Activated naive CD8-positive, alpha-beta T cell (primary cell): ENCODE measurements at regions not wholly inside any gene's neighbourhood (a gene's known extent, or its start where the extent isn't known, plus 50 kb on each side); places are given as distances from the start of the nearest gene placed in this dataset.

Experiments
- H3K27ac Mint-ChIP-seq: one replicate; pipeline ENCODE4 v1.8.0; 2021; ENCODE audit warnings: mixed read lengths
- H3K27me3 Mint-ChIP-seq: one replicate; pipeline ENCODE4 v1.8.0; 2021; ENCODE audit warnings: mixed read lengths
- H3K36me3 Mint-ChIP-seq: one replicate; pipeline ENCODE4 v1.8.0; 2021; ENCODE audit warnings: mixed read lengths
- H3K4me1 Mint-ChIP-seq: one replicate; pipeline ENCODE4 v1.8.0; 2021; ENCODE audit warnings: low read depth, mixed read lengths
- H3K4me3 Mint-ChIP-seq: one replicate; pipeline ENCODE4 v1.8.0; 2021; ENCODE audit warnings: mild to moderate bottlenecking, mixed read lengths
- H3K9me3 Mint-ChIP-seq: one replicate; pipeline ENCODE4 v1.8.0; 2021; ENCODE audit warnings: low read depth, mixed read lengths

- no peaks in the 10 kb centered on the region for H3K4me1 Mint-ChIP-seq
- H3K27ac Mint-ChIP-seq: no peak overlapping the region
- no peak overlapping the region for H3K4me3 Mint-ChIP-seq
- H3K36me3 Mint-ChIP-seq: no peaks in the 10 kb centered on the region
- H3K27me3 Mint-ChIP-seq: no peaks in the 10 kb centered on the region
- no peaks in the 10 kb centered on the region for H3K9me3 Mint-ChIP-seq
These were observed 259.1 kb downstream of the HDGFL1 start for GRCh38 chr6:22828179-22829062.

- H3K9me3 Mint-ChIP-seq: no peaks in the 10 kb centered on the region
These were observed 259.7 kb downstream of the HDGFL1 start for GRCh38 chr6:22829070-22829469.

GRCh38 chr6:22830463-22830862 lies 261.1 kb downstream of the HDGFL1 start:
- no peak overlapping the region for H3K4me3 Mint-ChIP-seq
- H3K9me3 Mint-ChIP-seq: no peaks in the 10 kb centered on the region
- no peaks in the 10 kb centered on the region for H3K36me3 Mint-ChIP-seq
- no peak overlapping the region for H3K27ac Mint-ChIP-seq
- no peaks in the 10 kb centered on the region for H3K27me3 Mint-ChIP-seq
- H3K4me1 Mint-ChIP-seq: no peaks in the 10 kb centered on the region

More at GRCh38 chr6:22829070-22829469, 259.7 kb downstream of the HDGFL1 start:
- Mint-ChIP-seq H3K27ac (no peak overlapping the region), H3K4me1 (no peaks in the 10 kb centered on the region), H3K27me3 (no peaks in the 10 kb centered on the region), H3K4me3 (no peak overlapping the region), H3K36me3 (no peaks in the 10 kb centered on the region)

GRCh38 chr6:22833191-22833590 lies 263.8 kb downstream of the HDGFL1 start:
- H3K36me3 Mint-ChIP-seq: no peaks in the 10 kb centered on the region
- H3K27ac Mint-ChIP-seq: no peak overlapping the region
- H3K4me3 Mint-ChIP-seq: no peak overlapping the region
- peaks cover 2% of the 10 kb centered on the region for H3K9me3 Mint-ChIP-seq
- no peaks in the 10 kb centered on the region for H3K27me3 Mint-ChIP-seq
- H3K4me1 Mint-ChIP-seq: no peaks in the 10 kb centered on the region

- Mint-ChIP-seq H3K9me3 (peaks cover 12% of the 10 kb centered on the region), H3K4me3 (no peak overlapping the region), H3K4me1 (no peaks in the 10 kb centered on the region), H3K36me3 (no peaks in the 10 kb centered on the region), H3K27me3 (no peaks in the 10 kb centered on the region), H3K27ac (no peak overlapping the region)
These were observed 269.0 kb downstream of the HDGFL1 start for GRCh38 chr6:22838345-22838744.

GRCh38 chr6:22845467-22845866 lies 276.1 kb downstream of the HDGFL1 start:
- Mint-ChIP-seq H3K36me3 (no peaks in the 10 kb centered on the region), H3K4me1 (no peaks in the 10 kb centered on the region), H3K9me3 (peaks cover 4% of the 10 kb centered on the region)

GRCh38 chr6:22848121-22848520 lies 278.8 kb downstream of the HDGFL1 start:
- H3K27me3 Mint-ChIP-seq: no peaks in the 10 kb centered on the region
- H3K36me3 Mint-ChIP-seq: no peaks in the 10 kb centered on the region
- H3K4me3 Mint-ChIP-seq: no peak overlapping the region
- H3K4me1 Mint-ChIP-seq: no peaks in the 10 kb centered on the region
- H3K9me3 Mint-ChIP-seq: no peaks in the 10 kb centered on the region
- H3K27ac Mint-ChIP-seq: no peak overlapping the region

More at GRCh38 chr6:22845467-22845866, 276.1 kb downstream of the HDGFL1 start:
- no peak overlapping the region for H3K27ac Mint-ChIP-seq
- H3K4me3 Mint-ChIP-seq: no peak overlapping the region
- no peaks in the 10 kb centered on the region for H3K27me3 Mint-ChIP-seq

GRCh38 chr6:22849921-22850320 lies 280.6 kb downstream of the HDGFL1 start:
- H3K4me1 Mint-ChIP-seq: no peaks in the 10 kb centered on the region
- H3K27ac Mint-ChIP-seq: no peak overlapping the region
- no peaks in the 10 kb centered on the region for H3K9me3 Mint-ChIP-seq
- no peaks in the 10 kb centered on the region for H3K36me3 Mint-ChIP-seq
- H3K4me3 Mint-ChIP-seq: no peak overlapping the region
- H3K27me3 Mint-ChIP-seq: no peaks in the 10 kb centered on the region

GRCh38 chr6:22852101-22852500 lies 282.7 kb downstream of the HDGFL1 start:
- Mint-ChIP-seq H3K27me3 (no peaks in the 10 kb centered on the region), H3K4me1 (no peaks in the 10 kb centered on the region), H3K36me3 (no peaks in the 10 kb centered on the region), H3K9me3 (no peaks in the 10 kb centered on the region), H3K27ac (no peak overlapping the region), H3K4me3 (no peak overlapping the region)

- Mint-ChIP-seq H3K27ac (no peak overlapping the region), H3K9me3 (peaks cover 13% of the 10 kb centered on the region), H3K4me3 (no peak overlapping the region), H3K4me1 (no peaks in the 10 kb centered on the region), H3K27me3 (no peaks in the 10 kb centered on the region), H3K36me3 (no peaks in the 10 kb centered on the region)
These were observed 304.3 kb downstream of the HDGFL1 start for GRCh38 chr6:22873513-22874136.

- Mint-ChIP-seq H3K4me1 (no peaks in the 10 kb centered on the region), H3K36me3 (no peaks in the 10 kb centered on the region), H3K27me3 (no peaks in the 10 kb centered on the region), H3K4me3 (no peak overlapping the region), H3K27ac (no peak overlapping the region), H3K9me3 (peaks cover 7% of the 10 kb centered on the region)
These were observed 306.5 kb downstream of the HDGFL1 start for GRCh38 chr6:22875845-22876244.

- H3K36me3 Mint-ChIP-seq: no peaks in the 10 kb centered on the region
- peaks cover 7% of the 10 kb centered on the region for H3K9me3 Mint-ChIP-seq
- no peak overlapping the region for H3K27ac Mint-ChIP-seq
- H3K4me3 Mint-ChIP-seq: no peak overlapping the region
- H3K4me1 Mint-ChIP-seq: no peaks in the 10 kb centered on the region
- H3K27me3 Mint-ChIP-seq: no peaks in the 10 kb centered on the region
These were observed 308.9 kb downstream of the HDGFL1 start for GRCh38 chr6:22878324-22878701.

- H3K27me3 Mint-ChIP-seq: no peaks in the 10 kb centered on the region
- no peaks in the 10 kb centered on the region for H3K4me1 Mint-ChIP-seq
- no peak overlapping the region for H3K4me3 Mint-ChIP-seq
- H3K27ac Mint-ChIP-seq: no peak overlapping the region
- peaks cover 4% of the 10 kb centered on the region for H3K9me3 Mint-ChIP-seq
- H3K36me3 Mint-ChIP-seq: no peaks in the 10 kb centered on the region
These were observed 309.3 kb downstream of the HDGFL1 start for GRCh38 chr6:22878706-22879105.

GRCh38 chr6:22880686-22881433 lies 311.5 kb downstream of the HDGFL1 start:
- H3K27ac Mint-ChIP-seq: no peak overlapping the region
- no peaks in the 10 kb centered on the region for H3K4me1 Mint-ChIP-seq
- H3K9me3 Mint-ChIP-seq: no peaks in the 10 kb centered on the region
- no peaks in the 10 kb centered on the region for H3K27me3 Mint-ChIP-seq
- no peaks in the 10 kb centered on the region for H3K36me3 Mint-ChIP-seq
- H3K4me3 Mint-ChIP-seq: no peak overlapping the region

- peaks cover 2% of the 10 kb centered on the region for H3K9me3 Mint-ChIP-seq
- H3K4me3 Mint-ChIP-seq: no peak overlapping the region
- H3K27ac Mint-ChIP-seq: no peak overlapping the region
- H3K27me3 Mint-ChIP-seq: no peaks in the 10 kb centered on the region
- no peaks in the 10 kb centered on the region for H3K36me3 Mint-ChIP-seq
- H3K4me1 Mint-ChIP-seq: no peaks in the 10 kb centered on the region
These were observed 313.2 kb downstream of the HDGFL1 start for GRCh38 chr6:22882581-22882980.
